K562 (cell line): ENCODE measurements at regions not wholly inside any gene's neighbourhood (a gene's known extent, or its start where the extent isn't known, plus 50 kb on each side); places are given as distances from the start of the nearest gene placed in this dataset.

Source experiments
- CBX8 ChIP-seq: fragments of 200-600 bp; sonication (generic); IDR thresholded peaks from 2 replicates; pipeline ENCODE4 v1.6.1; 2012; ENCODE audit warnings: borderline replicate concordance, mixed run types, low read depth, mild to moderate bottlenecking, moderate library complexity, mixed read lengths, low read length, control low read depth, inconsistent platforms; ENCODE audit not compliant: poor library complexity, severe bottlenecking; ENCODE audit errors: extremely low read depth
- CREB1 ChIP-seq, 2 experiments: sonication (generic) in 1 of 2; formaldehyde crosslinking in 1 of 2; IDR thresholded peaks; 2 replicates each; pipeline versions ENCODE4 v1.6.1 to v1.8.0; 2012 to 2022; ENCODE audit warnings: inconsistent platforms in 1 of 2, mild to moderate bottlenecking in 1 of 2, missing genetic modification reagents in 1 of 2, moderate library complexity in 1 of 2
- EP300 ChIP-seq: IDR thresholded peaks from 2 replicates; pipeline ENCODE4 v1.6.1; 2012; ENCODE audit warnings: low read length, improper control_type of control experiment
- TAF1 ChIP-seq: IDR thresholded peaks from 2 replicates; pipeline ENCODE4 v1.6.1; 2011; ENCODE audit warnings: mild to moderate bottlenecking, low read length, moderate library complexity; ENCODE audit not compliant: insufficient read depth, control insufficient read depth, severe bottlenecking; ENCODE audit errors: extremely low read depth
- TF ChIP-seq, protein P1 (sequence below): fragments of 450-650 bp; IDR thresholded peaks from 2 replicates; pipeline ENCODE4 v1.6.1; 2017; ENCODE audit warnings: mild to moderate bottlenecking, moderate library complexity
- TF ChIP-seq, protein P2 (sequence below): sonication (generic); formaldehyde crosslinking; IDR thresholded peaks from 2 replicates; pipeline ENCODE4 v1.8.1; 2023; ENCODE audit warnings: missing genetic modification reagents, mild to moderate bottlenecking, borderline replicate concordance

DNA sequence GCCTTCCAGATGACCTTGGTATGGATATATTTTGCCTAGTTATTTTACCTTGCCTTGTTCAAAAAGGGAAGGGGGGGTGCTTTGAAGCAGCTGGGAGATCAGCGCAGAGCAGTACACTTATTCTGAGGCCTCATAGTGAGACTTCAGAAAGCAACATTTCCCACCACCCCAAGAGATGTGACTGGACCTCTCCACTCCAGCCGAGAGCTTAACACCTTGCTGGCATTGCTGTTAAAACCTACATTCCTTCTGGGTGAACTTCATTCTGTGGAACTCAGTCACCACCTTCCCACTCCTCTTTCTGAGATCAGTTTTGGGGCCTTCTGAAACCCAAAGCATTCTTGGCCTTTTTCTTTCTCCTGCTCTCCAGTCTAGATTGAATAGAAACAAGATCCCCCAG, 148.7 kb downstream of the BARHL2 start:
- TF ChIP-seq TAF1 (no peak), CREB1 (IDR thresholded peaks at IDR 0.05) (no peak), CREB1 (CRISPR knock-in tag; IDR thresholded peaks at IDR 0.05) (no peak), EP300 (no peak), CBX8 (no peak)
- TF ChIP-seq, protein P1, sequence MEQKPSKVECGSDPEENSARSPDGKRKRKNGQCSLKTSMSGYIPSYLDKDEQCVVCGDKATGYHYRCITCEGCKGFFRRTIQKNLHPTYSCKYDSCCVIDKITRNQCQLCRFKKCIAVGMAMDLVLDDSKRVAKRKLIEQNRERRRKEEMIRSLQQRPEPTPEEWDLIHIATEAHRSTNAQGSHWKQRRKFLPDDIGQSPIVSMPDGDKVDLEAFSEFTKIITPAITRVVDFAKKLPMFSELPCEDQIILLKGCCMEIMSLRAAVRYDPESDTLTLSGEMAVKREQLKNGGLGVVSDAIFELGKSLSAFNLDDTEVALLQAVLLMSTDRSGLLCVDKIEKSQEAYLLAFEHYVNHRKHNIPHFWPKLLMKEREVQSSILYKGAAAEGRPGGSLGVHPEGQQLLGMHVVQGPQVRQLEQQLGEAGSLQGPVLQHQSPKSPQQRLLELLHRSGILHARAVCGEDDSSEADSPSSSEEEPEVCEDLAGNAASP = no peak
- TF ChIP-seq, protein P2, sequence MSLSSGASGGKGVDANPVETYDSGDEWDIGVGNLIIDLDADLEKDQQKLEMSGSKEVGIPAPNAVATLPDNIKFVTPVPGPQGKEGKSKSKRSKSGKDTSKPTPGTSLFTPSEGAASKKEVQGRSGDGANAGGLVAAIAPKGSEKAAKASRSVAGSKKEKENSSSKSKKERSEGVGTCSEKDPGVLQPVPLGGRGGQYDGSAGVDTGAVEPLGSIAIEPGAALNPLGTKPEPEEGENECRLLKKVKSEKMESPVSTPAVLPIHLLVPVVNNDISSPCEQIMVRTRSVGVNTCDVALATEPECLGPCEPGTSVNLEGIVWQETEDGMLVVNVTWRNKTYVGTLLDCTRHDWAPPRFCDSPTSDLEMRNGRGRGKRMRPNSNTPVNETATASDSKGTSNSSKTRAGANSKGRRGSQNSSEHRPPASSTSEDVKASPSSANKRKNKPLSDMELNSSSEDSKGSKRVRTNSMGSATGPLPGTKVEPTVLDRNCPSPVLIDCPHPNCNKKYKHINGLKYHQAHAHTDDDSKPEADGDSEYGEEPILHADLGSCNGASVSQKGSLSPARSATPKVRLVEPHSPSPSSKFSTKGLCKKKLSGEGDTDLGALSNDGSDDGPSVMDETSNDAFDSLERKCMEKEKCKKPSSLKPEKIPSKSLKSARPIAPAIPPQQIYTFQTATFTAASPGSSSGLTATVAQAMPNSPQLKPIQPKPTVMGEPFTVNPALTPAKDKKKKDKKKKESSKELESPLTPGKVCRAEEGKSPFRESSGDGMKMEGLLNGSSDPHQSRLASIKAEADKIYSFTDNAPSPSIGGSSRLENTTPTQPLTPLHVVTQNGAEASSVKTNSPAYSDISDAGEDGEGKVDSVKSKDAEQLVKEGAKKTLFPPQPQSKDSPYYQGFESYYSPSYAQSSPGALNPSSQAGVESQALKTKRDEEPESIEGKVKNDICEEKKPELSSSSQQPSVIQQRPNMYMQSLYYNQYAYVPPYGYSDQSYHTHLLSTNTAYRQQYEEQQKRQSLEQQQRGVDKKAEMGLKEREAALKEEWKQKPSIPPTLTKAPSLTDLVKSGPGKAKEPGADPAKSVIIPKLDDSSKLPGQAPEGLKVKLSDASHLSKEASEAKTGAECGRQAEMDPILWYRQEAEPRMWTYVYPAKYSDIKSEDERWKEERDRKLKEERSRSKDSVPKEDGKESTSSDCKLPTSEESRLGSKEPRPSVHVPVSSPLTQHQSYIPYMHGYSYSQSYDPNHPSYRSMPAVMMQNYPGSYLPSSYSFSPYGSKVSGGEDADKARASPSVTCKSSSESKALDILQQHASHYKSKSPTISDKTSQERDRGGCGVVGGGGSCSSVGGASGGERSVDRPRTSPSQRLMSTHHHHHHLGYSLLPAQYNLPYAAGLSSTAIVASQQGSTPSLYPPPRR (CRISPR knock-in tag) = no peak
